Right atrium auricular region (tissue), 2 donors: ENCODE measurements at regions not wholly inside any gene's neighbourhood (a gene's known extent, or its start where the extent isn't known, plus 50 kb on each side); places are given as distances from the start of the nearest gene placed in this dataset.

Experiments
- DNase-seq: peaks from one replicate; pipeline ENCODE4 v3.0.0-alpha.2; 2019; ENCODE audit warnings: low spot score
- H3K27ac ChIP-seq, 2 donors: fragments of 200-600 bp; sonication (generic); 1 replicate in 1 of 2; 2 replicates in 1 of 2; pipeline ENCODE4 v1.5.1; 2016 to 2019
- H3K27me3 ChIP-seq, 2 donors: fragments of 200-600 bp; sonication (generic); one replicate each; pipeline versions ENCODE4 v1.5.1 to v1.6.0; 2017 to 2019
- H3K36me3 ChIP-seq: fragments of 200-600 bp; sonication (generic); one replicate; pipeline ENCODE4 v1.5.1; 2016
- H3K4me1 ChIP-seq, 2 donors: fragments of 200-600 bp; sonication (generic); one replicate each; pipeline versions ENCODE4 v1.5.1 to v1.6.0; 2017 to 2019
- H3K4me3 ChIP-seq, 2 donors: fragments of 200-600 bp; sonication (generic); 1 replicate in 1 of 2; 2 replicates in 1 of 2; pipeline ENCODE4 v1.5.1; 2017 to 2019; ENCODE audit warnings: mild to moderate bottlenecking in 1 of 2, moderate library complexity in 1 of 2
- H3K9me3 ChIP-seq, 2 donors: fragments of 200-600 bp; sonication (generic); one replicate each; pipeline ENCODE4 v1.5.1; 2019
- TF ChIP-seq, protein P1 (sequence below), 2 donors: fragments of 200-600 bp; sonication (generic); IDR thresholded peaks; one replicate each; pipeline ENCODE4 v1.5.1; 2019; ENCODE audit warnings: antibody characterized with exemption in 2 of 2

DNA sequence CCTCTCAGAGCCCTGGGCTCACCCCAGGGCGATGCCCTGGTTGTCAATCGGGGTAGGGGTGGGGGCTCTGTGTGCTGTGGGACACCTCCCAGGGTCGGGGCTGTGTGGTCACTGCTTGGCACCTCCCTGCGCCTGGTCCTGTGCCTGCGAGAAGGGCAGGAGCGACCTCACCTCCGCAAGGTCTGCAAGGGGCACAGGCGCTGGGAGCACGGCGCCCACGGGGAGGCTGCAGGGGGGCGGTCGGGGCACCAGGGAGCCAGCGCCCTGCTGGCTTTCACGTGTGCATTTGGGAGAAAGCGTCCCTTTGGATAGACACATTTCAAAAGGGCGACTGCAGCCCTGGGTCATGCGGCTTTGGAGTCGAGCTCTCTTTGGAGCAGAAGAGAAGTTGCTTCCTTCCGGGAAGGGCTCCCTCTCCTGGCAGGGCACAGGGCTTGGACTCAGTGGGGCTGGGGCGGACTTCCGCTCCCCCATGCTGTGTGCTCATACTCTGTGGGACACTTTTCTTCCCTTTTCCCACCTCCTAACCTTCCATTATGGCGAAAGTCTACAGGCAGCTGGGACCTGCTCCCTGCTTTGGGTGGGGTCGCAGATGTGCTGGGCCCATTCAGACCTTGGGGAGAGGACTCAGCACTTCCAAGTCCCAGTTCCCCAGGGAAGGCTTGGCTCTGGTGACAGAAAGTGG is 52.9 kb upstream of the SLC28A3 start:
- no peak overlapping the region for H3K27ac ChIP-seq
- no peaks in the 10 kb centered on the region for H3K27me3 ChIP-seq
- DNase-seq = no peak
- H3K4me1 ChIP-seq = no peaks in the 10 kb centered on the region
- no peaks in the 10 kb centered on the region for H3K9me3 ChIP-seq
- TF ChIP-seq, protein P1, sequence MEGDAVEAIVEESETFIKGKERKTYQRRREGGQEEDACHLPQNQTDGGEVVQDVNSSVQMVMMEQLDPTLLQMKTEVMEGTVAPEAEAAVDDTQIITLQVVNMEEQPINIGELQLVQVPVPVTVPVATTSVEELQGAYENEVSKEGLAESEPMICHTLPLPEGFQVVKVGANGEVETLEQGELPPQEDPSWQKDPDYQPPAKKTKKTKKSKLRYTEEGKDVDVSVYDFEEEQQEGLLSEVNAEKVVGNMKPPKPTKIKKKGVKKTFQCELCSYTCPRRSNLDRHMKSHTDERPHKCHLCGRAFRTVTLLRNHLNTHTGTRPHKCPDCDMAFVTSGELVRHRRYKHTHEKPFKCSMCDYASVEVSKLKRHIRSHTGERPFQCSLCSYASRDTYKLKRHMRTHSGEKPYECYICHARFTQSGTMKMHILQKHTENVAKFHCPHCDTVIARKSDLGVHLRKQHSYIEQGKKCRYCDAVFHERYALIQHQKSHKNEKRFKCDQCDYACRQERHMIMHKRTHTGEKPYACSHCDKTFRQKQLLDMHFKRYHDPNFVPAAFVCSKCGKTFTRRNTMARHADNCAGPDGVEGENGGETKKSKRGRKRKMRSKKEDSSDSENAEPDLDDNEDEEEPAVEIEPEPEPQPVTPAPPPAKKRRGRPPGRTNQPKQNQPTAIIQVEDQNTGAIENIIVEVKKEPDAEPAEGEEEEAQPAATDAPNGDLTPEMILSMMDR (IDR thresholded peaks at IDR 0.05) = no peak
- H3K4me3 ChIP-seq = no peak overlapping the region
- H3K36me3 ChIP-seq = no peaks in the 10 kb centered on the region

DNA sequence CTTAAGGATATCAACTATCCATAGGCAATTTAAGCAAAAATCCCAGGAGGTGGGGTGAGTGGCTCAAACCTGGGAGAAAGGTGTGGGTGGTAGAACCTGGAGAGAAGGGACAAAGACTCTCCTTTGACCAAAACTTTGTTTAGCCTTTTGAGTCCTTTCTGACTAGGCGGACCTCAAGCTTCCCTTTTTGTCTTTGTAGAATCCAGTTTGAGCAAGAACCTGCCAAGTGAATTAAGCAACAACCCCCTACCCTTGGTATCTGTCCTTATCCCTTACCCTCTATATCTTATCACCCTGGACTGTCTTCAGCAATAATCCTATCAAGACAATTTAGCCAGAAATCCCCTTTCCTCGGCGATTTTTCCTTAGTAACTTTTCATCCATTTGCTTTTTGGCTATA is 53.5 kb upstream of the SLC28A3 start:
- Histone ChIP-seq H3K27ac (no peak overlapping the region), H3K36me3 (no peaks in the 10 kb centered on the region), H3K4me1 (no peaks in the 10 kb centered on the region), H3K9me3 (no peaks in the 10 kb centered on the region), H3K27me3 (no peaks in the 10 kb centered on the region), H3K4me3 (no peak overlapping the region)
- DNase-seq = no peak
- TF ChIP-seq, protein P1 (IDR thresholded peaks at IDR 0.05) = no peak

DNA sequence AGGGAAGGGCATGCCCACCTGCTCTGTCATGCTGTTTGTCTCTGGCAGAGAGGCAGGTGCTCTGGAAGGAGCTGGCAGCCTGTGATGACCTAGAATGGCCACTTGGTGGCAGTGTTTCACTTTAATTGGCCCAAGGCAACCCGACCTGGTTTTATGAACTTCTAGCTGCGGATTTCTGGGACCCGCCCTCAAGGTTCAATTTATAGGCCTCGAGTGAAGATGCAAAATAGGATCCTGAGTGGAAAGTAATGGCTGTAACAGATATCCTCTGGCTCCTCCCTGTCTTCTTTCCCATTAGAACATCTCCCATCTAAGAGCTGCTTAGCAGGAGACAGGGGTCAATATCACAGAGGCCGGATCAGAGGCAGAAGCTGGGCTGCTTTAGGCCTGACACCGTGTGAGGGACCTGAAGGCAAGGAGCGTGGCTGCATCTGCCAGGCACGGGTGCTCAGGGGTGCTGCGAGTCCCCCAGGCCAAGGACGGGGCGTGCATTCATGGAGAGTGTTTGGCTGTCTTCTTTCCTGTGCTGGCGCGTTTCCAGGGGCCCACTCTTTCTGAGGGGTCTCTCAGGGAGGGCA is 56.7 kb upstream of the SLC28A3 start:
- peak; percentile 63 for DNase-seq
- Histone ChIP-seq H3K36me3 (no peaks in the 10 kb centered on the region), H3K27ac (no peak overlapping the region), H3K4me3 (no peak overlapping the region), H3K27me3 (no peaks in the 10 kb centered on the region), H3K4me1 (no peaks in the 10 kb centered on the region), H3K9me3 (peaks cover 0 to 7% of the 10 kb centered on the region in 2 donors)
- TF ChIP-seq, protein P1 (IDR thresholded peaks at IDR 0.05) = peak; percentile 86 to 95

DNA sequence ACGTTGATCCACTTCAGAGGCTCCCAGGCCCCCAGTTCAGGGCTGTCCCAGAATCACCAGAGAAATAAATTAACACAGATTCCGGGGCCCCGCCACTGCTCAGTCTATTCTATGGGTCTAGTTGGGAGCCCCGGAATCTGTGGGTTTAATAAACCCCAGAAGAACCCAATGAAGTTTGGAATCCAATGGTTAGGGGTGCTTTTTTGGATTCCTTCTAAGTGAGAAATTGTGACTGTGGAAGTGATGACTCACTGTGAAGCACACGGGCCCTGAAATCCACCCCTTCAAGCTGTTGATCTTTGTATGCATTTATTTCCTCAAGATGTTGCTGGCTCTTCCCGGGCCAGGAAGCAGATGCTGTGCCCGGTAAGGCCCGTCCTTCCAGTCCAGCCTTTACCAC is 57.3 kb upstream of the SLC28A3 start:
- Histone ChIP-seq H3K27ac (no peak overlapping the region), H3K4me1 (no peaks in the 10 kb centered on the region), H3K9me3 (peaks cover 0 to 7% of the 10 kb centered on the region in 2 donors), H3K27me3 (no peaks in the 10 kb centered on the region), H3K4me3 (no peak overlapping the region), H3K36me3 (no peaks in the 10 kb centered on the region)
- TF ChIP-seq, protein P1 (IDR thresholded peaks at IDR 0.05) = no peak
- no peak for DNase-seq

GRCh38 chr9:84402517-84402916 is 62.0 kb upstream of the SLC28A3 start:
- Histone ChIP-seq H3K4me3 (no peak overlapping the region), H3K9me3 (peaks cover 0 to 7% of the 10 kb centered on the region in 2 donors), H3K27ac (peak overlapping the region; percentile 5 to 48), H3K36me3 (no peaks in the 10 kb centered on the region), H3K4me1 (no peaks in the 10 kb centered on the region), H3K27me3 (no peaks in the 10 kb centered on the region)
- peak; percentile 28 for DNase-seq
- TF ChIP-seq, protein P1 (IDR thresholded peaks at IDR 0.05) = no peak
